ENCODE measurements at regions not wholly inside any gene's neighbourhood (a gene's known extent, or its start where the extent isn't known, plus 50 kb on each side); places are given as distances from the start of the nearest gene placed in this dataset.

GRCh38 chr12:75720812-75721641 lies 209.6 kb upstream of the KRR1 start:
- DNase-seq: no peak

GRCh38 chr12:75717902-75718301 lies 206.5 kb upstream of the KRR1 start:
- DNase-seq: no peak

GRCh38 chr12:75716291-75717025 lies 205.0 kb upstream of the KRR1 start:
- DNase-seq: no peak

GRCh38 chr12:75715682-75716081 lies 204.3 kb upstream of the KRR1 start:
- DNase-seq: no peak

GRCh38 chr12:75715323-75715644 lies 203.9 kb upstream of the KRR1 start:
- no peak for DNase-seq

GRCh38 chr12:75714462-75715322 lies 203.3 kb upstream of the KRR1 start:
- DNase-seq: peak; percentile 48

- no peak for DNase-seq
Observed at GRCh38 chr12:75713434-75713833, 202.0 kb upstream of the KRR1 start.

- no peak for DNase-seq
Observed at GRCh38 chr12:75712223-75712622, 200.8 kb upstream of the KRR1 start.

GRCh38 chr12:75711271-75711670 lies 199.9 kb upstream of the KRR1 start:
- DNase-seq: no peak

GRCh38 chr12:75710361-75711069 lies 199.1 kb upstream of the KRR1 start:
- DNase-seq: no peak

- DNase-seq: no peak
Observed at GRCh38 chr12:75709503-75709902, 198.1 kb upstream of the KRR1 start.

- DNase-seq: no peak
Observed at GRCh38 chr12:75708802-75709201, 197.4 kb upstream of the KRR1 start.

- no peak for DNase-seq
Observed at GRCh38 chr12:75707983-75708382, 196.6 kb upstream of the KRR1 start.

GRCh38 chr12:75706786-75707605 lies 195.6 kb upstream of the KRR1 start:
- peak; percentile 73 for DNase-seq

- DNase-seq: peak; percentile 89
Observed at GRCh38 chr12:75705749-75706711, 194.6 kb upstream of the KRR1 start.

- peak; percentile 25 for DNase-seq
Observed at GRCh38 chr12:75704664-75705063, 193.3 kb upstream of the KRR1 start.

- no peak for DNase-seq
Observed at GRCh38 chr12:75704208-75704607, 192.8 kb upstream of the KRR1 start.

- DNase-seq: no peak
Observed at GRCh38 chr12:75703131-75703530, 191.7 kb upstream of the KRR1 start.

GRCh38 chr12:75702477-75703093 lies 191.2 kb upstream of the KRR1 start:
- no peak for DNase-seq

- no peak for DNase-seq
Observed at GRCh38 chr12:75701859-75702258, 190.4 kb upstream of the KRR1 start.
